ENCODE measurements at regions not wholly inside any gene's neighbourhood (a gene's known extent, or its start where the extent isn't known, plus 50 kb on each side); places are given as distances from the start of the nearest gene placed in this dataset.

- DNase-seq (ENCODE audit: low spot score), result no peak
Measured at GRCh38 chr16:5488581-5488980, 391.0 kb upstream of the EEF2KMT start.

GRCh38 chr16:5487728-5488127 is 390.1 kb upstream of the EEF2KMT start:
- DNase-seq (ENCODE audit: low spot score), result no peak

- DNase-seq (ENCODE audit: low spot score), result no peak
Measured at GRCh38 chr16:5482256-5482655, 384.7 kb upstream of the EEF2KMT start.

GRCh38 chr16:5480431-5481195 is 383.0 kb upstream of the EEF2KMT start:
- DNase-seq (ENCODE audit: low spot score), result no peak

GRCh38 chr16:5479926-5480325 is 382.3 kb upstream of the EEF2KMT start:
- DNase-seq (ENCODE audit: low spot score), result no peak

- DNase-seq (ENCODE audit: low spot score), result no peak
Measured at GRCh38 chr16:5478036-5478435, 380.4 kb upstream of the EEF2KMT start.

- no peak for DNase-seq (ENCODE audit: low spot score)
Measured at GRCh38 chr16:5477251-5477650, 379.7 kb upstream of the EEF2KMT start.

- DNase-seq (ENCODE audit: low spot score), result no peak
Measured at GRCh38 chr16:5472552-5472951, 375.0 kb upstream of the EEF2KMT start.

- no peak for DNase-seq (ENCODE audit: low spot score)
Measured at GRCh38 chr16:5468488-5468887, 370.9 kb upstream of the EEF2KMT start.

GRCh38 chr16:5467552-5467951 is 370.0 kb upstream of the EEF2KMT start:
- no peak for DNase-seq (ENCODE audit: low spot score)

GRCh38 chr16:5466551-5466950 is 369.0 kb upstream of the EEF2KMT start:
- DNase-seq (ENCODE audit: low spot score), result no peak

- no peak for DNase-seq (ENCODE audit: low spot score)
Measured at GRCh38 chr16:5465714-5466113, 368.1 kb upstream of the EEF2KMT start.

GRCh38 chr16:5463820-5464219 is 366.2 kb upstream of the EEF2KMT start:
- no peak for DNase-seq (ENCODE audit: low spot score)

- DNase-seq (ENCODE audit: low spot score), result no peak
Measured at GRCh38 chr16:5461574-5461973, 364.0 kb upstream of the EEF2KMT start.

- no peak for DNase-seq (ENCODE audit: low spot score)
Measured at GRCh38 chr16:5461141-5461540, 363.5 kb upstream of the EEF2KMT start.

- DNase-seq (ENCODE audit: low spot score), result no peak
Measured at GRCh38 chr16:5460701-5461100, 363.1 kb upstream of the EEF2KMT start.

GRCh38 chr16:5459863-5460262 is 362.3 kb upstream of the EEF2KMT start:
- no peak for DNase-seq (ENCODE audit: low spot score)

- no peak for DNase-seq (ENCODE audit: low spot score)
Measured at GRCh38 chr16:5455110-5455509, 357.5 kb upstream of the EEF2KMT start.

GRCh38 chr16:5454349-5454748 is 356.8 kb upstream of the EEF2KMT start:
- no peak for DNase-seq (ENCODE audit: low spot score)

GRCh38 chr16:5451641-5452040 is 354.0 kb upstream of the EEF2KMT start:
- no peak for DNase-seq (ENCODE audit: low spot score)

- no peak for DNase-seq (ENCODE audit: low spot score)
Measured at GRCh38 chr16:5450409-5451104, 353.0 kb upstream of the EEF2KMT start.

GRCh38 chr16:5449901-5450300 is 352.3 kb upstream of the EEF2KMT start:
- DNase-seq (ENCODE audit: low spot score), result no peak

- DNase-seq (ENCODE audit: low spot score), result no peak
Measured at GRCh38 chr16:5448798-5449197, 351.2 kb upstream of the EEF2KMT start.

GRCh38 chr16:5447734-5448133 is 350.1 kb upstream of the EEF2KMT start:
- no peak for DNase-seq (ENCODE audit: low spot score)

Data from ureter (tissue), 1 donor.